WI38 (cell line): ENCODE measurements at regions not wholly inside any gene's neighbourhood (a gene's known extent, or its start where the extent isn't known, plus 50 kb on each side); places are given as distances from the start of the nearest gene placed in this dataset.

ENCODE experiments used
- H3K4me3 ChIP-seq: 2 replicates; pipeline ENCODE4 v1.5.1; 2011; ENCODE audit warnings: low read depth, mild to moderate bottlenecking, control low read depth, low read length
- TF ChIP-seq, protein P1 (sequence below): IDR thresholded peaks from 2 replicates; pipeline ENCODE4 v1.5.1; 2012; ENCODE audit warnings: low read depth, mild to moderate bottlenecking, control low read depth, low read length

DNA sequence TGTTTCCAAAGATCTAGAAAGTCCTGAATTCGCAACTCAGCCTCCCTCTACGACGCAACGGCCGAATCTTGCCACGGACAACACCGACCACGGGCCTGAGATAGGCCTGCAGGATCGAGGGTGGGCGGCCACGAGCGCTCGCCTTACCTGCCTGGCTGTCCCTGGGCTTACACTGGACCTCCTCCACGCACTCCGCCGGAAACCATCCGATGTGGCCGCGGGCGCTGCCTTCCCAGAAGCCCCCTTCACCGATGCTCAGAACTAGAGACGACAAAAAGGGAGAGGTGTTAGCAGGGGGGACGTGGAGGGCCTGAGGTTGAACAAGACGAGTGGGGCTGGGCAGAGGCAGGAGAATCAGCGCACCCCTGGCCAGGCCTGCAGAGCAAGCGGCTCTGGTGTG lies 400.0 kb downstream of the CTTN start:
- TF ChIP-seq, protein P1, sequence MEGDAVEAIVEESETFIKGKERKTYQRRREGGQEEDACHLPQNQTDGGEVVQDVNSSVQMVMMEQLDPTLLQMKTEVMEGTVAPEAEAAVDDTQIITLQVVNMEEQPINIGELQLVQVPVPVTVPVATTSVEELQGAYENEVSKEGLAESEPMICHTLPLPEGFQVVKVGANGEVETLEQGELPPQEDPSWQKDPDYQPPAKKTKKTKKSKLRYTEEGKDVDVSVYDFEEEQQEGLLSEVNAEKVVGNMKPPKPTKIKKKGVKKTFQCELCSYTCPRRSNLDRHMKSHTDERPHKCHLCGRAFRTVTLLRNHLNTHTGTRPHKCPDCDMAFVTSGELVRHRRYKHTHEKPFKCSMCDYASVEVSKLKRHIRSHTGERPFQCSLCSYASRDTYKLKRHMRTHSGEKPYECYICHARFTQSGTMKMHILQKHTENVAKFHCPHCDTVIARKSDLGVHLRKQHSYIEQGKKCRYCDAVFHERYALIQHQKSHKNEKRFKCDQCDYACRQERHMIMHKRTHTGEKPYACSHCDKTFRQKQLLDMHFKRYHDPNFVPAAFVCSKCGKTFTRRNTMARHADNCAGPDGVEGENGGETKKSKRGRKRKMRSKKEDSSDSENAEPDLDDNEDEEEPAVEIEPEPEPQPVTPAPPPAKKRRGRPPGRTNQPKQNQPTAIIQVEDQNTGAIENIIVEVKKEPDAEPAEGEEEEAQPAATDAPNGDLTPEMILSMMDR = no peak
- H3K4me3 ChIP-seq = no peak overlapping the region

DNA sequence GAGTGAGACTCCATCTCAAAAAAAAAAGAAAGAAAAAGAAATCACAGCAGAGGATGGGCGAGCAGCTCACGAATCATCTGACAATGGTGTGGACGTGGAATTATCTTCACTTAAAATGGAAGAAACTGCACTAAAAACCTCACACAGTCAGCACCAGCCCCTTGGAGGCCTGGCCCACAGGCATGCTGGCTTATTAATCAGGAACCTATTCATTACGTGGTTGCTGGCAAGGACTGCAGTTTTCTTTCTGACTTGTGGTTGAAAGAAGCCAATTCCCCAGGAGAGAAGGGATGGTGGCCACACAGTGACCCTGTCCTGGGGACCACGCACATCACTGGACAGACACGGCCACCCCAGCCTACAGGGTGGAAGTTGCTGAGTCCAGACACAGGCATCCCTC lies 401.1 kb downstream of the CTTN start:
- H3K4me3 ChIP-seq = no peak overlapping the region
- TF ChIP-seq, protein P1 = no peak

GRCh38 chr11:70802185-70802584 lies 403.9 kb downstream of the CTTN start:
- no peak overlapping the region for H3K4me3 ChIP-seq
- TF ChIP-seq, protein P1 = no peak

GRCh38 chr11:70804139-70804837 lies 406.0 kb downstream of the CTTN start:
- TF ChIP-seq, protein P1 = no peak

DNA sequence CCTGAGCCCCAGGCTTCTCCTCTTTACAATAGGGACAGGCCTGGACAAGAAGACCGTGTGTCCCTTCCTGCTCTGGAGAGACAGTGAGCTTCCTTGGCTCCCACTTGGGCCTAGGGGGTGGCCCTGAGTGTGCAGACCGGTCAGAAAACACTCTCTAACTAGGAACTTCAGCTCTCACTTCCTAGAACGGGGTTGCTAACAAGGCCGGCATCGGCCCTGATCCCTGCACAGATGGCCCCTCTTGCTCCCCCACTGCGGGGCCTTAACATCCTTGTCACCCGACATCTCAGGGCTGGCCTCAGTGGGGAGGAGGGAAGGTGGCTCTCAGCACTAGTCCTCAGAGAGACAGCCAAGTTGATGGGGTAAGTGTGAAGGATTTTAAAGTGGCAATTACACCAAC lies 406.9 kb downstream of the CTTN start:
- no peak overlapping the region for H3K4me3 ChIP-seq
- TF ChIP-seq, protein P1 = no peak

More at GRCh38 chr11:70804139-70804837, 406.0 kb downstream of the CTTN start:
- no peak overlapping the region for H3K4me3 ChIP-seq

- H3K4me3 ChIP-seq = no peak overlapping the region
- TF ChIP-seq, protein P1 = no peak
Observed at GRCh38 chr11:70805971-70806370, 407.6 kb downstream of the CTTN start.

GRCh38 chr11:70806461-70807194 lies 408.3 kb downstream of the CTTN start:
- H3K4me3 ChIP-seq = no peak overlapping the region
- TF ChIP-seq, protein P1 = no peak
